Thyroid gland (tissue), 4 donors: ENCODE measurements at regions not wholly inside any gene's neighbourhood (a gene's known extent, or its start where the extent isn't known, plus 50 kb on each side); places are given as distances from the start of the nearest gene placed in this dataset.

ENCODE experiments used
- POLR2A ChIP-seq, 2 donors: fragments of 450-650 bp; IDR thresholded peaks; one replicate each; pipeline ENCODE4 v1.6.1; 2017; ENCODE audit warnings: antibody characterized with exemption in 2 of 2, mild to moderate bottlenecking in 2 of 2, moderate library complexity in 1 of 2
- TF ChIP-seq, protein P1 (sequence below), 6 experiments: fragments of 200-600 bp in 3 of 6; fragments of 450-650 bp in 3 of 6; sonication (generic) in 3 of 6; IDR thresholded peaks; one replicate each; pipeline ENCODE4 v1.5.1; 2016 to 2019; ENCODE audit warnings: antibody characterized with exemption in 6 of 6, mild to moderate bottlenecking in 2 of 6, inconsistent platforms in 1 of 6, moderate library complexity in 1 of 6

GRCh38 chr20:17836303-17836861 lies 132.2 kb downstream of the SNX5 start:
- TF ChIP-seq, protein P1, sequence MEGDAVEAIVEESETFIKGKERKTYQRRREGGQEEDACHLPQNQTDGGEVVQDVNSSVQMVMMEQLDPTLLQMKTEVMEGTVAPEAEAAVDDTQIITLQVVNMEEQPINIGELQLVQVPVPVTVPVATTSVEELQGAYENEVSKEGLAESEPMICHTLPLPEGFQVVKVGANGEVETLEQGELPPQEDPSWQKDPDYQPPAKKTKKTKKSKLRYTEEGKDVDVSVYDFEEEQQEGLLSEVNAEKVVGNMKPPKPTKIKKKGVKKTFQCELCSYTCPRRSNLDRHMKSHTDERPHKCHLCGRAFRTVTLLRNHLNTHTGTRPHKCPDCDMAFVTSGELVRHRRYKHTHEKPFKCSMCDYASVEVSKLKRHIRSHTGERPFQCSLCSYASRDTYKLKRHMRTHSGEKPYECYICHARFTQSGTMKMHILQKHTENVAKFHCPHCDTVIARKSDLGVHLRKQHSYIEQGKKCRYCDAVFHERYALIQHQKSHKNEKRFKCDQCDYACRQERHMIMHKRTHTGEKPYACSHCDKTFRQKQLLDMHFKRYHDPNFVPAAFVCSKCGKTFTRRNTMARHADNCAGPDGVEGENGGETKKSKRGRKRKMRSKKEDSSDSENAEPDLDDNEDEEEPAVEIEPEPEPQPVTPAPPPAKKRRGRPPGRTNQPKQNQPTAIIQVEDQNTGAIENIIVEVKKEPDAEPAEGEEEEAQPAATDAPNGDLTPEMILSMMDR (IDR thresholded peaks at IDR 0.05), result no peak
- TF ChIP-seq POLR2A (IDR thresholded peaks at IDR 0.05), result no peak
